Mammary epithelial cell (primary cell): ENCODE measurements at regions not wholly inside any gene's neighbourhood (a gene's known extent, or its start where the extent isn't known, plus 50 kb on each side); places are given as distances from the start of the nearest gene placed in this dataset.

Source experiments
- EZH2 ChIP-seq: IDR thresholded peaks from 2 replicates; pipeline ENCODE4 v1.6.1; 2012; ENCODE audit warnings: low read length, inconsistent platforms, borderline replicate concordance
- TF ChIP-seq, protein P1 (sequence below), 2 donors: IDR thresholded peaks in 1 of 2; conservative IDR thresholded peaks in 1 of 2; 2 replicates each; pipeline ENCODE4 v1.5.1; 2011 to 2012; ENCODE audit warnings: inconsistent platforms in 2 of 2, low read length in 2 of 2, mild to moderate bottlenecking in 2 of 2, control low read depth in 1 of 2, low read depth in 1 of 2; ENCODE audit not compliant: insufficient read depth in 1 of 2; ENCODE audit errors: extremely low read depth in 1 of 2

- TF ChIP-seq EZH2: no peak
- TF ChIP-seq, protein P1, sequence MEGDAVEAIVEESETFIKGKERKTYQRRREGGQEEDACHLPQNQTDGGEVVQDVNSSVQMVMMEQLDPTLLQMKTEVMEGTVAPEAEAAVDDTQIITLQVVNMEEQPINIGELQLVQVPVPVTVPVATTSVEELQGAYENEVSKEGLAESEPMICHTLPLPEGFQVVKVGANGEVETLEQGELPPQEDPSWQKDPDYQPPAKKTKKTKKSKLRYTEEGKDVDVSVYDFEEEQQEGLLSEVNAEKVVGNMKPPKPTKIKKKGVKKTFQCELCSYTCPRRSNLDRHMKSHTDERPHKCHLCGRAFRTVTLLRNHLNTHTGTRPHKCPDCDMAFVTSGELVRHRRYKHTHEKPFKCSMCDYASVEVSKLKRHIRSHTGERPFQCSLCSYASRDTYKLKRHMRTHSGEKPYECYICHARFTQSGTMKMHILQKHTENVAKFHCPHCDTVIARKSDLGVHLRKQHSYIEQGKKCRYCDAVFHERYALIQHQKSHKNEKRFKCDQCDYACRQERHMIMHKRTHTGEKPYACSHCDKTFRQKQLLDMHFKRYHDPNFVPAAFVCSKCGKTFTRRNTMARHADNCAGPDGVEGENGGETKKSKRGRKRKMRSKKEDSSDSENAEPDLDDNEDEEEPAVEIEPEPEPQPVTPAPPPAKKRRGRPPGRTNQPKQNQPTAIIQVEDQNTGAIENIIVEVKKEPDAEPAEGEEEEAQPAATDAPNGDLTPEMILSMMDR (conservative IDR thresholded peaks at IDR 0.05 in 1 of 2, IDR thresholded peaks at IDR 0.05 in 1 of 2; ENCODE audit: extremely low read depth in 1 of 2, insufficient read depth in 1 of 2, low read depth in 1 of 2, low read length in 2 of 2): no peak
Observed at GRCh38 chr9:25935188-25935587, 256.9 kb upstream of the TUSC1 start.
